ENCODE measurements at regions not wholly inside any gene's neighbourhood (a gene's known extent, or its start where the extent isn't known, plus 50 kb on each side); places are given as distances from the start of the nearest gene placed in this dataset.

DNA sequence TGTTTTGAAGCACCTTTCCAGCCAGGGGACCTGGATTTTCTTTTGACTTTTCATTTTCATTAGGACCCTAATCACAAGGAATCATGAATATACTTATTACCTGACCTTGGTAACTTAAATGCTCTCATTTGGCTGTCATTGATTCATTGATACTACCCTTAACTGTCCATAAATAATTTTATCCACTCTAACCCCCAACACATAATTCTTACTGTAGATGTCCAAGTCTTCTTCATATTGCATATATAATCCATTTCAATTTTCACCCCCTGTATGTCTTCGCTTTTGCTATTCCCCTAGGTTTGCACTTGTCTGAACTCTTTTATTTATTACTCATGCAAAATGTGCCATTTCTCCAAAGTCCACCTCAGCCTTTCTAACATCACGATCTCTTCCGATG, 602.9 kb downstream of the MMUT start:
- TF ChIP-seq, protein P1, sequence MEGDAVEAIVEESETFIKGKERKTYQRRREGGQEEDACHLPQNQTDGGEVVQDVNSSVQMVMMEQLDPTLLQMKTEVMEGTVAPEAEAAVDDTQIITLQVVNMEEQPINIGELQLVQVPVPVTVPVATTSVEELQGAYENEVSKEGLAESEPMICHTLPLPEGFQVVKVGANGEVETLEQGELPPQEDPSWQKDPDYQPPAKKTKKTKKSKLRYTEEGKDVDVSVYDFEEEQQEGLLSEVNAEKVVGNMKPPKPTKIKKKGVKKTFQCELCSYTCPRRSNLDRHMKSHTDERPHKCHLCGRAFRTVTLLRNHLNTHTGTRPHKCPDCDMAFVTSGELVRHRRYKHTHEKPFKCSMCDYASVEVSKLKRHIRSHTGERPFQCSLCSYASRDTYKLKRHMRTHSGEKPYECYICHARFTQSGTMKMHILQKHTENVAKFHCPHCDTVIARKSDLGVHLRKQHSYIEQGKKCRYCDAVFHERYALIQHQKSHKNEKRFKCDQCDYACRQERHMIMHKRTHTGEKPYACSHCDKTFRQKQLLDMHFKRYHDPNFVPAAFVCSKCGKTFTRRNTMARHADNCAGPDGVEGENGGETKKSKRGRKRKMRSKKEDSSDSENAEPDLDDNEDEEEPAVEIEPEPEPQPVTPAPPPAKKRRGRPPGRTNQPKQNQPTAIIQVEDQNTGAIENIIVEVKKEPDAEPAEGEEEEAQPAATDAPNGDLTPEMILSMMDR (IDR thresholded peaks at IDR 0.05; ENCODE audit: low read length) = no peak
- no peak for TF ChIP-seq EZH2 (IDR thresholded peaks at IDR 0.05; ENCODE audit: borderline replicate concordance, low read length)

Measured in OCI-LY1 (cell line).